GM23338 (cell line): ENCODE measurements at regions not wholly inside any gene's neighbourhood (a gene's known extent, or its start where the extent isn't known, plus 50 kb on each side); places are given as distances from the start of the nearest gene placed in this dataset.

ENCODE experiments used
- ATAC-seq: fragments of 200-7000 bp; cut with Tn5 transposase; 3 replicates; pipeline ENCODE4 v1.9.1; 2020
- DNase-seq: peaks from one replicate; pipeline ENCODE4 v3.0.0-alpha.2; 2015; ENCODE audit warnings: low spot score
- H2AFZ ChIP-seq: fragments of 200-600 bp; sonication (generic); 2 replicates; pipeline ENCODE4 v1.8.0; 2016; ENCODE audit warnings: antibody characterized with exemption, mild to moderate bottlenecking, moderate library complexity
- H3F3A ChIP-seq: fragments of 200-600 bp; sonication (generic); replicated peaks from 2 replicates; pipeline ENCODE4 v1.8.0; 2017; ENCODE audit warnings: antibody characterized with exemption, mixed run types, low read depth
- H3K27ac ChIP-seq: fragments of 200-600 bp; sonication (generic); 2 replicates; pipeline ENCODE4 v1.6.1; 2016; ENCODE audit warnings: low read depth
- H3K27me3 ChIP-seq: fragments of 200-600 bp; sonication (generic); 2 replicates; pipeline ENCODE4 v1.8.0; 2016; ENCODE audit warnings: mild to moderate bottlenecking, mixed run types, moderate library complexity; ENCODE audit not compliant: insufficient read depth
- H3K36me3 ChIP-seq: fragments of 200-600 bp; sonication (generic); 2 replicates; pipeline ENCODE4 v1.8.0; 2016; ENCODE audit warnings: mild to moderate bottlenecking; ENCODE audit not compliant: insufficient read depth
- H3K4me1 ChIP-seq: fragments of 200-600 bp; sonication (generic); 2 replicates; pipeline ENCODE4 v1.8.0; 2016; ENCODE audit warnings: mild to moderate bottlenecking, moderate library complexity; ENCODE audit not compliant: insufficient read depth
- H3K4me2 ChIP-seq: fragments of 200-600 bp; sonication (generic); 2 replicates; pipeline ENCODE4 v1.7.1; 2017; ENCODE audit warnings: mixed run types
- H3K4me3 ChIP-seq: fragments of 200-600 bp; sonication (generic); 2 replicates; pipeline ENCODE4 v1.6.1; 2016; ENCODE audit warnings: mixed run types
- H3K79me2 ChIP-seq: fragments of 200-600 bp; sonication (generic); replicated peaks from 2 replicates; pipeline ENCODE4 v1.8.0; 2017; ENCODE audit warnings: mild to moderate bottlenecking; ENCODE audit not compliant: insufficient read depth
- H3K9me2 ChIP-seq: fragments of 200-600 bp; sonication (generic); 2 replicates; pipeline ENCODE4 v1.8.0; 2017; ENCODE audit not compliant: insufficient read depth
- H4K20me1 ChIP-seq: fragments of 200-600 bp; sonication (generic); replicated peaks from 2 replicates; pipeline ENCODE4 v1.8.0; 2017; ENCODE audit warnings: mild to moderate bottlenecking; ENCODE audit not compliant: insufficient read depth
- H3K27ac Mint-ChIP-seq: 2 replicates; pipeline ENCODE4 v1.8.0; 2020; ENCODE audit warnings: inconsistent platforms, mild to moderate bottlenecking, moderate library complexity, mixed read lengths
- H3K27me3 Mint-ChIP-seq: 3 replicates; pipeline ENCODE4 v1.8.0; 2022; ENCODE audit warnings: low read depth, mild to moderate bottlenecking, moderate library complexity, mixed read lengths, inconsistent platforms; ENCODE audit not compliant: insufficient read depth, poor library complexity
- H3K36me3 Mint-ChIP-seq: 3 replicates; pipeline ENCODE4 v1.8.0; 2021; ENCODE audit warnings: low read depth, mild to moderate bottlenecking, inconsistent platforms, moderate library complexity, mixed read lengths
- H3K4me1 Mint-ChIP-seq: 3 replicates; pipeline ENCODE4 v1.8.0; 2020; ENCODE audit warnings: mild to moderate bottlenecking, inconsistent platforms, mixed read lengths
- H3K4me3 Mint-ChIP-seq: 3 replicates; pipeline ENCODE4 v1.8.0; 2021; ENCODE audit warnings: moderate library complexity, mild to moderate bottlenecking, inconsistent platforms, mixed read lengths
- H3K9me3 Mint-ChIP-seq: 3 replicates; pipeline ENCODE4 v1.8.0; 2020; ENCODE audit warnings: moderate library complexity, mild to moderate bottlenecking, inconsistent platforms, mixed read lengths
- CREB1 ChIP-seq: fragments of 250-450 bp; sonication (Bioruptor Pico); IDR thresholded peaks from 2 replicates; pipeline ENCODE4 v1.5.0; 2020; ENCODE audit warnings: low read depth, mild to moderate bottlenecking, moderate library complexity
- CTCF ChIP-seq, 2 experiments: fragments of 200-600 bp in 1 of 2; sonication (generic) in 1 of 2; conservative IDR thresholded peaks; 2 replicates each; pipeline versions ENCODE4 v1.5.1 to v1.6.1; 2016 to 2017; ENCODE audit warnings: antibody characterized with exemption in 2 of 2, low read depth in 2 of 2, mild to moderate bottlenecking in 2 of 2, moderate library complexity in 1 of 2
- ETS1 ChIP-seq: IDR thresholded peaks from 2 replicates; pipeline ENCODE4 v1.6.1; 2016; ENCODE audit warnings: antibody characterized with exemption
- EZH2 ChIP-seq: fragments of 200-600 bp; sonication (generic); IDR thresholded peaks from one replicate; pipeline ENCODE4 v1.8.0; 2017; ENCODE audit warnings: antibody characterized with exemption, mild to moderate bottlenecking, low read depth; ENCODE audit not compliant: unreplicated experiment
- EZH2phosphoT487 ChIP-seq: fragments of 200-600 bp; sonication (generic); IDR thresholded peaks from one replicate; pipeline ENCODE4 v1.8.1; 2018; ENCODE audit warnings: antibody characterized with exemption; ENCODE audit not compliant: unreplicated experiment
- JUNB ChIP-seq: IDR thresholded peaks from one replicate; pipeline ENCODE4 v1.6.1; 2016; ENCODE audit warnings: antibody characterized with exemption; ENCODE audit not compliant: unreplicated experiment
- NANOG ChIP-seq: IDR thresholded peaks from 2 replicates; pipeline ENCODE4 v1.6.1; 2016; ENCODE audit warnings: antibody characterized with exemption, borderline replicate concordance
- POLR2AphosphoS5 ChIP-seq: IDR thresholded peaks from 2 replicates; pipeline ENCODE4 v1.6.1; 2016; ENCODE audit warnings: antibody characterized with exemption, low read depth
- REST ChIP-seq: IDR thresholded peaks from one replicate; pipeline ENCODE4 v1.6.1; 2018; ENCODE audit warnings: antibody characterized with exemption; ENCODE audit not compliant: unreplicated experiment
- STAT1 ChIP-seq: IDR thresholded peaks from one replicate; pipeline ENCODE4 v1.6.1; 2016; ENCODE audit warnings: antibody characterized with exemption; ENCODE audit not compliant: unreplicated experiment
- ZNF114 ChIP-seq: fragments of 250-450 bp; sonication (Bioruptor Pico); IDR thresholded peaks from 2 replicates; pipeline ENCODE4 v1.5.0; 2020; ENCODE audit warnings: mild to moderate bottlenecking, moderate library complexity
- ZNF331 ChIP-seq: fragments of 250-450 bp; sonication (Bioruptor Pico); IDR thresholded peaks from 2 replicates; pipeline ENCODE4 v1.5.0; 2020; ENCODE audit warnings: low read depth, mild to moderate bottlenecking, moderate library complexity
- ZNF462 ChIP-seq: fragments of 250-450 bp; sonication (Bioruptor Pico); IDR thresholded peaks from 2 replicates; pipeline ENCODE4 v1.5.0; 2020; ENCODE audit warnings: mild to moderate bottlenecking, moderate library complexity

- no peak overlapping the region for H3K27ac ChIP-seq
- no peaks in the 10 kb centered on the region for H3K27me3 ChIP-seq
- H3F3A ChIP-seq, result no peaks in the 10 kb centered on the region
- no peak overlapping the region for H3K4me3 ChIP-seq
- H3K4me1 ChIP-seq, result no peaks in the 10 kb centered on the region
- H4K20me1 ChIP-seq, result no peaks in the 10 kb centered on the region
- 0 out of 2 replicates have a peak overlapping the region, but pooled peaks have one; percentile 21 for H2AFZ ChIP-seq
- H3K4me3 Mint-ChIP-seq, result no peak overlapping the region
- DNase-seq (no peak), ATAC-seq (no peak)
- H3K27me3 Mint-ChIP-seq, result peaks cover 1% of the 10 kb centered on the region
- H3K9me3 Mint-ChIP-seq, result peaks cover 3% of the 10 kb centered on the region; the same call in 1 of the 3 replicates
- no peak overlapping the region for H3K4me2 ChIP-seq
- no peaks in the 10 kb centered on the region for H3K9me2 ChIP-seq
- H3K79me2 ChIP-seq, result no peaks in the 10 kb centered on the region
- H3K36me3 Mint-ChIP-seq, result no peaks in the 10 kb centered on the region
- no peaks in the 10 kb centered on the region for H3K36me3 ChIP-seq
- no peak for TF ChIP-seq EZH2phosphoT487
- TF ChIP-seq ETS1, result no peak
- no peak for TF ChIP-seq POLR2AphosphoS5
- TF ChIP-seq CREB1 (CRISPR knock-in tag), result no peak
- no peak for TF ChIP-seq CTCF (conservative IDR thresholded peaks at IDR 0.05; ENCODE audit: low read depth in 2 of 2)
- no peak for TF ChIP-seq NANOG
- TF ChIP-seq EZH2, result no peak
- TF ChIP-seq ZNF462, result no peak
- no peak for TF ChIP-seq JUNB
- no peak for TF ChIP-seq STAT1
- no peak for TF ChIP-seq ZNF114
- TF ChIP-seq REST, result no peak
- TF ChIP-seq ZNF331, result no peak
- no peak overlapping the region for H3K27ac Mint-ChIP-seq
- H3K4me1 Mint-ChIP-seq, result no peaks in the 10 kb centered on the region; the same call in 2 of the 3 replicates
Observed at GRCh38 chr6:63510353-63510686, 62.0 kb upstream of the LOC128125822 start.
